NCI-H748 (cell line): ENCODE measurements at regions not wholly inside any gene's neighbourhood (a gene's known extent, or its start where the extent isn't known, plus 50 kb on each side); places are given as distances from the start of the nearest gene placed in this dataset.
"Not testable (repeated sequence)": the region's sequence is repeated elsewhere in the genome, so short reads cannot be mapped to it uniquely, and the experiment has no call there.

Source experiments
- DNase-seq: peaks from one replicate; lab custom pipeline; 2025; ENCODE audit not compliant: unreplicated experiment; lab: John Stamatoyannopoulos, UW

DNA sequence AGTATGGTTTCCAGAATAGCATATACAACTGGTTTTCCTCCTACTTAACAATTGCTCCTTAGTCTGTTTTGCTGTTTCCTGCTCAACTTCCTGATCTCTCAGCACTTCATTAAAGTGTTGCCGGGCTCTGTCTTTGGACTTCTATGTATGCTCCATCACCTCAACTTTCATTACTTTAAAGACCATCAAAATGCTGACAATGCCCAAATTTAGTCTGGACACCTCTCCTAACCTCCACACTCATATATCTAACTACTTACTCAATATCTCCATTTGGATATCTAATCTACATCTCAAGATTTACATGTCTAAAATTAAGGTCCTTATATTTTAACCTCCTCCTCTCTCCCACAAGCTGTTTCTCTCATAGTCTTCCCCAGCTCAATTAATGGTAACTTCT is 54.4 kb upstream of the LGR5 start:
- no peak for DNase-seq

DNA sequence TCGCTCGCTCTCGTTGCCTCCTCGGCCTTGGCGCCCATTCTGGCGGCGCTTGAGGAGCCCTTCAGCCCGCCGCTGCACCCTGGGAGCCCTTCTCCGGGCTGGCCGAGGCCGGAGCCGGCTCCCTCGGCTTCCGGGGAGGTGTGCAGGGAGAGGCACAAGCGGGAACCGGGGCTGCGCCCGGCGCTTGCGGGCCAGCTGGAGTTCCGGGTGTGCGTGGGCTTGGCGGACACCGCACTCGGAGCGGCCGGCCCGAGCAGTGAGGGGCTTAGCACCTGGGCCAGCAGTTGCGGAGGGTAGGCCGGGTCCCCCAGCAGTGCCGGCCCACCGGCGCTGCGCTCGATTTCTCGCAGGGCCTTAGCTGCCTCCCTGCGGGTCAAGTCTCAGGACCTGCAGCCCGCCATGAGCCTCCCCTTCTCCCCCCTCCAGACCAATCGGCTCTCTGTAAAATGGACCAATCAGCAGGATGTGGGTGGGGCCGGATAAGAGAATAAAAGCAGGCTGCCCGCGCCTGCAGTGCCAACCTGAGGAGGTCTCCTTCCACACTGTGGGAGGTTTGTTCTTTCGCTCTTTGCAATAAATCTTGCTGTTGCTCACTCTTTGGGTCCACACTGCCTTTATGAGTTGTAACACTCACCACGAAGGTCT is 62.8 kb upstream of the LGR5 start:
- DNase-seq, result not testable (repeated sequence)

DNA sequence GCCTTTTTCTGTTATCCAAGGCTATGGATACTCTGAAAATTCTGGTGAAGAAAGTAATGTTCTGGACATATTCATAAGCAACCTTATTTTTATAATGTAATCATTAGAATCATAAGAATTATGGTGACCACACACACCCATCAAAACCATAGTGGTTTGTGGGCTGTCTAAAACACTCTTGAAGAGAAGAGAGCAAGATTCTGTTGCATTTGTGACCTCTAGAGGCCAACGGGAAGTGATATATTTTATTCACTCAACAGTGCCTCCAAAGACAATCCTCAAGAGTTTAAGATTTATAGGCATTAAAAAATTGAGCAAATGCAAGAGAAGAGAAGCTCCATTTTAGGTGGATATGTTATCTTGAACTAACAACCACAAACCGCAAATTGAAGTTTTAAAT is 68.5 kb upstream of the LGR5 start:
- DNase-seq, result peak; percentile 12

DNA sequence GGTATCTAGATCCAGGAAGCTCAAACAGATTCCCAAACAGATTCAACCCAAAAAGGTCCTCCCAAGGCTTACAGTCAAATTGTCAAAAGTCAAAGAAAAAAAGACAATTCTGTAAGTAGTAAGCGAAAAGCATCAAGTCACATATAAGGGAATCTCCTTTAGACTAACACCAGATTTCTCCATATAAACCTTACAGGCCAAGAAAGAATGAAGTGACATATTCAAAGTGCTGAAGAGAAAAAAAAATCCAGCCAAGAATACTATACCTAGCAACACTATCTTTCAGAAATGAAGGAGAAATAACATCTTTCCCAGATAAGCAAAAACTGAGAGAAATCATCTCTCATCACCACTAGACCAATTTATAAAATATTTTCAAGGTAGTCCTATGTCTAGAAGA is 79.6 kb upstream of the LGR5 start:
- no peak for DNase-seq

DNA sequence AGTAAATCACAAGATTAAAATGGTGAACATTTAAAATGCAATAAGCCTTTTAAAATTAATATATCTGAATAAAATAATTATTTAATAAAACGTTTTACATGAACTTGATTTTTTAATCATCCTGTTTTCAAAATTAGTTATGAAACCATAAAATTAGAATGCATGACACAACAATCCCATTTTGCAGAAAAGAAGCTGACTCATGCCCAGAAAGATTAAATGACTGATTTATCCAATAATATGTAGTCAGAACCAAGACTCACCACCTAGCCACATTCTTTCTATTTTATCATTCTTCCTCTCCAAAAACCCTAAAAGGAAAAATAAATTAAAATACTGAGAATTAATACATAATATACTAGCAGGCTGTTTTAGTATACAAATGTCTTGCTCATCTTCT is 83.0 kb upstream of the LGR5 start:
- no peak for DNase-seq

DNA sequence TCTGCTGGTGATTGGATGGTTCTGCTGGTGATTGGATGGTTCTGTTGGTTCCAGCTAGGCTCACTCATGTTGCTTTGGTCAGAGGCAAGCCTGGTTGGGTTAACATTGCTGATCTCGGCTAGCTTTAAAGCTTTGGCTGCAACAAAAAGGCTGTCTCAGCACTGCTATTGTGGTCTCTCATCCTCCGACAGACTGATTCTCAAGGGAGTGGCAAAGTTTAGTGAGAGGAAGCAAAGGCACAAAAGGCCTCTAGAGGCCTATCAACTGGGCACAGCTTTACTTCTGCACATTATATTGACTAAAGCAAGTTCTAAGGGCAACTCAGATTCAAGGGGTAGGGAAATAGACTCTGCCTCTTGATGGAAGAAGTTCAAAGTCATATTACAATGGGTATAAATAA is 84.7 kb upstream of the LGR5 start:
- DNase-seq, result peak; percentile 4

DNA sequence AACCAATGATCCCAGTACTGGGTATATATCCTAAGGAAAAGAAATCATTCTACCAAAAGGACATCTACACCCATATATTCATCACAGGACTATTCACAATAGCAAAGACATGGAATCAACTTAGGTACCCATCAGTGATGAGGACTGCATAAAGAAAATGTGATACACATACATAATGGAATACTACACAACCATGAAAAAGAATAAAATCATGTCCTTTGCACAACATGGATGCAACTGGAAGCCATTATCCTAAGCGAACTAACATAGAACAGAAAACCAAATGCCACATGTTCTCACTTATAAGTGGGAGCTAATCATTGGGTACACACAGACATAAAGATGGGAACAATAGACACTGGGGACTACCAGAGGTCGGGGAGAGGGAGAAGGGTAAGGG is 86.0 kb upstream of the LGR5 start:
- no peak for DNase-seq

DNA sequence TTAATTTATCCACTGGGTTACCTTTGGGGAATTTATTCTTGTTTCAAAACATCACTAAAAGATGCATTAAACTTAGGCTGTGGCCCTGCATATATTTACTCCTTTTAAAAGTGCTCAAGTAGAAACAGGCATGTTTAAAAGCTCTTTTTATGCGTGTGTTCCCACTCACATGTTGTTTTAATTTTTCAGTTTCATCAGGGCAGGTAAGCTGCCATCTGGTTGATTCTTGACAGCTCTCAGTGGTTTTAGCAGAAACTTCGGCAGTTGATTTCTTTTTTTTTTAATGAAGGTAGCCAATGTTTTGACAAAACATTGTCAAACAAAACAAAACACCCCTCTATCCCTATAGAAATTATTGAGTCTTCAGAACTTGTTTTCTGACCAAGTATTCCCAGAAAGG is 89.6 kb upstream of the LGR5 start:
- no peak for DNase-seq

DNA sequence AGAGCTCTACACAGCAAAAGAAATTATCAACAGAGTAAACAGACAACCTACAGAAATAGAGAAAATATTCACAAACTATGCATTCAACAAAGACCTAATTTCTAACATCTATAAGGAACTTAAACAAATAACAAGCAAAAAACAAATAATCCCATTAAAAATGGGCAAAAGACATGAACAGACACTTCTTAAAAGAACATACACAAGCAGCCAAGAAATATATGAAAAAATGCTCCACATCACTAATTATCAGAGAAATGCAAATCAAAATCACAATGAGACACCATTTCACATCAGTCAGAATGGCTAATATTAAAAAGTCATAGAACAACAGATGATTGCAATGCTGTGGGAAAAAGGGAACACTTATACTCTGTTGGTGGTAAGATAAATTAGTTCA is 100.7 kb upstream of the LGR5 start:
- no peak for DNase-seq

DNA sequence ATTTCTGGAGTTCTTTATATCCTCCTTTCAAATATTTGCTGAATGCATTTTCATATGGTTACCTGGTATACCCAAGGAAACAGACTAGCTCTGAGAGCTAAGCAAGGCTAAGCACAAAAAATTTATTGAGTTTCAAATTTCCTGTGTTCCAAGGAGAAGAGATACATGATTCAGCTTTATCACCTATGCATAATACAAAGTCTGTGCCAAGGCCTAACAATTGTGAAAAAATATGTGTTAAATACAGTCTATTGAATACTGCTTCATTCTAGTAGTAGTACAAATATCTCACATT is 103.7 kb upstream of the LGR5 start:
- no peak for DNase-seq

DNA sequence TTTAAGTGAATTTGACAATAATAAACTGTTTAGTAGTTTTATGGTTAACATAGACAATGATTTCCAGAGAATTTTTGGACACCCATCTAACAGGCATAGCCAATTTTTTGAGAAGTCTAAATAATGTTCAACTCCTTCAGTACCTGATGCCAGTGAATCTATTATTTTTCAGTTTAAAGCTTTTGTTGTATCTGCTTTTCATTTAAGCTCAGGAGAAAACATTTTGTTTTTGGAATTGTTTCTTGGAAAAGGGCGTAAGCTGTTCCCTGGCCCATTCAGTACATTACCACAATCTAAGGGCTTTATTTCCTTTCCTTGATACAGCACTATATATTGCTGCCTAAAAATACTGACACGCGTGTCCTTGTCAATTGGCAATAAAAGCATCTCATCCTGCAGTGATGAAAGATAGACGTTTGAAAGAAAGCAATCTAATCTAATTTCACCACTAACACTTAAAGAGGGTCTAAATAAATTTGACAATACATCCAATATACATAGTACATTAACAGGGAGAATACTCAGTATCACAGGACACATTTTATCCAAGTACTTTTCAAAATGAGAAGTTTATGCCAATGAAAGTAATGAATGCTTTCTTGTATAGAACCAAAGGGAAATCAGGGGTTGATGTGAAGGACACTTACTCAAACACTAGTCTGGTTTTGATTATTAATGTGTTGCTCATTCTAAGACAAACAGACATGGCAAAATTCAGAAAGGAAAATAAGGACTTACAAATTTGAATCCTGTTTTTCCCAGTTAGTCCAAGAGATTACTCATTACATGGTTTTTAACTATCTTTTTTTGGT is 104.2 kb upstream of the LGR5 start:
- no peak for DNase-seq

DNA sequence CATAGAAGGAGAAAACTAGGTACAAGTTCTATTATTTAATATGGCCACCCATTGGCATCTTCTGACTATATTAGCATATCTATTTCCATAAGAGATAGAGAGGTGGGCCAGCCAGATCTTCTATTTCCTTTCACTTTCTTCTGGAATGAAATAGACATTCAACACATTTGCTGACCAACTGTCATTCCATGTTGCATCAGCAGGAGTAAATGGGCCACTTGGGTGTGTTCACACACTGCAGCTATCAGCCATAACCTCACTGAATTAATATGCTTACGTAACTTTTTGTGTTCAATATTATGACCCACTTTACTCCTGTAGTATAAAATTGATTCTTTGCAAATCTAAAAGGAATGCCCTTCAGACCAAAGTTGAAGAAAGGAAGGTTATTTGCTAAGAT is 106.2 kb upstream of the LGR5 start:
- no peak for DNase-seq

DNA sequence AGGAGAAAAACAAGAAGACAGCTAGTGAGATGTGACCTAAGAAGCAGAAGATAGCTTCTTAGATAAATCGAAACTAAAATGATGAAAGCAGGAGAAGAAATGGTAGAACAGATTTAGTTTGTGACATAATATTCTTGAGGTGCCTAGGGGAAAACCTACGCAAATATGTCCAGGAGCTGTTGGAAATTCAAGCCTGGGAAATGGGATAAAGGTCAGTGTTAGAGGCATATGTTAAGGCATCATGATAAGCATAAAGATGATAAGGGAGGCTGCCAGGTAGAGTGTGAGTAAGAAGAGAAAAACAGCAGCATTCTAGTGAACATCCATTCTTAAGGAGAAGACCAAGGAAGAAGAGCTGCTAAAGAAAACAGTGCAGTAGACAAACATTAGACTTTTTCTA is 109.6 kb upstream of the LGR5 start:
- no peak for DNase-seq

DNA sequence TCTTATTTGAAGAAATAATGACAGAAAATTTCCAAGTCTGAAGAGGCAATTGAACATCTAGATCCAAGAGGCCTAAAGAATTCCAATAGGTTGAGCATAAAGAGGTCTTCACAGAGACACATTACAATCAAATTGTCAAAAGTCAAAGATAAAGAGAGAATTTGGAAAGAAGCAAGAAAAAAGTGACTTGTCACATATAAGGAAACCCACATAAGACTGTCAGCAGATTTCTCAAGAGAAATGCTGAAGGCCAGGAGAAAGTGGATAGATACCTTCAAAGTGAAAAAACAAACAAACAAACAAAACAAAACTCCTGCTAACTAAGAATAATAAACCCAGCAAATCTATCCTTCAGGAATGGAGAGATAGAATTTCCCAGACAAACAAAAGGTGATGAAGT is 118.1 kb upstream of the LGR5 start:
- DNase-seq, result no peak

DNA sequence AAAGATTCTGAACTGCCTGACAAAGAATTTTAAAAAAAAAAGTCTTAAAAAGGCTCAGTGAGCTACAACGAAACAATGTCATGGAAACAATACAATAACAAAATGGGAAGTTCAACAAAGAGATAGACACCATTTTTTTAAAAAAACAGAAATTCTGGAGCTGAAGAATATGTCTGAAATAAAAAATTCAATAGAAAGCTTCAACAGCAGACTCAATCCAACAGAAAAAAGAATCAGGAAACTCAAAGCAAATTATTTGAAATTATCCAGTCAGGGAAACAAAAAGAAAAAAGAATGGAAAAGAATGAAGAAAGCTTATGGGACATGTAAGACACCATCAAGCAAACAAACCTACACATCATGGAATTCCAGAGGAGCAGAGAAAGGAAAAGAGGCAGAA is 118.5 kb upstream of the LGR5 start:
- no peak for DNase-seq

DNA sequence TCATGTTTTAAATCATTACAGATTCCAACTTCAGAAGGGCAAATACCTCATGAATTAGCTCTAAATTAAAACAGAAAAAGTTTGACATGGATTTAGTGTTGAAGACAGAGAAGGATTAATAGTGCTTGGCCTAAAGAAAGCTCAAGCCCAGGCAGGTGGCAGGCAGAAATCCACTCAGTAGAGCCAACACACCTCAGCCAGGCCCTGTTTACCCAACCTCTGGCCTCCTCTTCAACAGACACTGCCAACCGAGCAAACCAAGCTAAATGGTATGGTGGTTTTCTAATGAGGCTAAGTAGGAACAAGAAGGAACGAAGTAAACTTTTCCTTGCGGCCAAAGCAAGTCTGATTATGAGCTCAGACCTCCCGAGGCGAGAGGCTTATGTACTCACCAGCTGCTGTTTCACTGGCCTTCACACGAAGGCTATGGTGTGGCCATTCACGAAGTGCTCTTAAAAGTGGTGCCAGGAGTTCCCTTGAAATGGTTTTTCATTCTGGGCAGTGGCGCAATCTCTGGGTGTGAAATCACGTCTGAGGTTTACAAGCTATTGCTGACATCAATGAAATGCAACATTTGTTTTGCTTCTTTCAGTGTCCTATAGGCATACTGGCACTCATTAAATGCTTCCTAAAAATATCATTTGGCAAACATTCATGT is 124.1 kb upstream of the LGR5 start:
- no peak for DNase-seq

DNA sequence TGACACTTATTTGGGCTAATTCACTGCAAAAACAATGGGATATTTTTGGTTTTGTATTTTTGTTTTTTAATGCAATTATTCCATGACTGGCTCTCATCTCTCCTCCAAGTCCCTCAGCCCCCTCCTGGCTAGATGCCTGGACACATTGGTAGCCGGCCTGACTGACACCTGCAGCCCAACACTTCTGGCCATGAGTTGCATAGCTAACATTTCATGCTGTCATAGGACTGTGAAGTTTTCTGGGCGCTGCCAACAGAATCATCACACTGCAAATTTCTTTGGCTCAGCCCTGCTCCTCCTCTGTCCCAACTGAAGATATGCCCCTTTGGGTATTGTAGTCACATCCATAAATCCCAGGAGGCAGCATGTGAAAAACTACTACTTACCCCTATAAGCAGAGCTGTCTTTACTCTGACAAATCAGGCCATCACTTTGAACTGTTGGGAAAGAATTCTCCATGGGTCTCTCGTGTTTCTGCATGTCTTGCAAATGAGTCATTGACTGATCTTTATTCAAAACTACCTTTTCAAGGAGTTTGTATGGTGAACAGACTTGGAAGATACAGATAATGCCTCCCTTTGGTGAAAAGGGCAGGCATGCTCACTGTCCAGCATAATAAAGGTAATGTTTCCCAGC is 126.7 kb upstream of the LGR5 start:
- DNase-seq, result no peak

DNA sequence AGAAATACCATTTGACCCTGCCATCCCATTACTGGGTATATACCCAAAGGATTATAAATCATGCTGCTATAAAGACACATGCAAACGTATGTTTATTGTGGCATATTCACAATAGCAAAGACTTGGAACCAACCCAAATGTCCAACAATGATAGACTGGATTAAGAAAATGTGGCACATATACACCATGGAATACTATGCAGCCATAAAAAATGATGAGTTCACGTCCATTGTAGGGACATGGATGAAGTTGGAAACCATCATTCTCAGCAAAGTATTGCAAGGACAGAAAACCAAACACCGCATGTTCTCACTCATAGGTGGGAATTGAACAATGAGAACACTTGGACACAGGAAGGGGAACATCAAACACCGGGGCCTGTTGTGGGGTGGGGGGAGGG is 128.0 kb upstream of the LGR5 start:
- DNase-seq, result not testable (repeated sequence)

DNA sequence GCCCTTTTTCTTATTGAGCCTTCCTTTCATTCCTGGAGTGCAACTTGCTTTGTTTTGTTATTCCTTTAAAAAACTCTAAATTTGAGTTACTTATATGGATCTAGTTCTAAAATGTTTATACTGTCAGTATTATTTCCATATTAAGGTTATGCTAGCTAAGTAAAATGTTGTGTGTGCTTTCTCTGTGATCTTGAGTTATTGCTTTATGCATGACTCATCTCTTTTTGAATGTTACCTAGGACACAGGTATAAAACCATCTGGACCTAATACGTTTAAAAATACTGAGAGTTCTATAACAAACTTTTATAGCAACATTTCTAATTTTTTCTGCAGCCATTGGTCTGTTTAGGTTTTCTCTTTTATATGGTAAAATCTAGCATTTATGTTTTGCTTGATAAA is 132.8 kb upstream of the LGR5 start:
- DNase-seq, result no peak

DNA sequence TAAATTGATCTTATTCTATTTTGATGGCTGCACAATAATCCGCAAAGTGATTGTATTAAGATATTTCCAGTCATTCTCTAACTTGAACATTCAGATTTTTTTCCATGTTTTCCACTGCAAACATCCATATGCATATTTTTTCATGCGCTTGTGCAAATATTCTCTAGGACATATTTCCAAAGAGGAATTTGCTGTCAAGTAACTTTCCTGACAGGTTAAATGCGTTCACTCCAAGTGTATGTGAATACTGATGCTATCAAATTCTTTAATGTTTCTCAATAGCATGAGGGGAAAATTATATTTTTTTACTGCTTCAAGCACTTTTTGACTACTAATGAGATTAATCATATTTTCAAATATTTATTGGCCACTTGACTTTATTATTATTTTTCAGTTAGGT is 135.3 kb upstream of the LGR5 start:
- DNase-seq, result no peak

DNA sequence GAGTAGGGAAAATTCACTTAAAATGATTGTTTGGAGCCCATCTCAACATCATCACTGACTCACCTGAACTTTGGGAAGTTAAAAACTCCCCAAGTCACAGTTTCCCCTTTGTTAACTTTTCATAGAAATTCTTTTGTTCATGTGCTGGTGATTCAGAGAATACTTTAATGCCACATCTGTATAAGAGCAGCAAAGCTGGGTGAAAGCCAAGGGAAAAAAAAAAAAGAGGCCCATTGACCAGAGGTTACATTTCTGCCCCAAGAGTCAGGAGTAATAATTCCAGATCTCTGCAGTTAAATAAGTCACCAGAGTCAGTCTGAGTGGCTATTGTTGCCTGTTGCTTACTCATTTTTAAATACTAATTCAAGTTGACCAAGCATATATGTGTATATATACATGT is 136.4 kb upstream of the LGR5 start:
- DNase-seq, result no peak
